ENCODE measurements at regions not wholly inside any gene's neighbourhood (a gene's known extent, or its start where the extent isn't known, plus 50 kb on each side); places are given as distances from the start of the nearest gene placed in this dataset.

GRCh38 chr3:70853161-70853944, 540.9 kb upstream of the MDFIC2 start:
- TF ChIP-seq PATZ1 (CRISPR knock-in tag; IDR thresholded peaks at IDR 0.05; ENCODE audit: borderline replicate concordance) (no peak), POU6F1 (CRISPR knock-in tag; IDR thresholded peaks at IDR 0.05; ENCODE audit: borderline replicate concordance, low read depth) (no peak), RARB (CRISPR knock-in tag; IDR thresholded peaks at IDR 0.05) (no peak), ZFP30 (CRISPR knock-in tag; IDR thresholded peaks at IDR 0.05) (no peak), ZFP3 (CRISPR knock-in tag; IDR thresholded peaks at IDR 0.05) (no peak), SNAI2 (CRISPR knock-in tag; IDR thresholded peaks at IDR 0.05) (no peak), CREB5 (CRISPR knock-in tag; IDR thresholded peaks at IDR 0.05; ENCODE audit: low read depth) (no peak)
